Ishikawa (cell line): ENCODE measurements at regions not wholly inside any gene's neighbourhood (a gene's known extent, or its start where the extent isn't known, plus 50 kb on each side); places are given as distances from the start of the nearest gene placed in this dataset.

Source experiments
- CEBPB ChIP-seq: IDR thresholded peaks from 2 replicates; pipeline ENCODE4 v1.6.1; 2012
- CREB1 ChIP-seq: IDR thresholded peaks from 2 replicates; pipeline ENCODE4 v1.6.1; 2012; ENCODE audit warnings: low read depth
- EGR1 ChIP-seq: IDR thresholded peaks from 2 replicates; pipeline ENCODE4 v1.6.1; 2012
- EP300 ChIP-seq: IDR thresholded peaks from 2 replicates; pipeline ENCODE4 v1.6.1; 2012; ENCODE audit warnings: borderline replicate concordance
- FOXM1 ChIP-seq: IDR thresholded peaks from 2 replicates; pipeline ENCODE4 v1.6.1; 2012; ENCODE audit warnings: low read depth, borderline replicate concordance
- NFIC ChIP-seq: IDR thresholded peaks from 2 replicates; pipeline ENCODE4 v1.6.1; 2012
- RAD21 ChIP-seq: IDR thresholded peaks from 2 replicates; pipeline ENCODE4 v1.6.1; 2012; ENCODE audit warnings: low read depth
- TAF1 ChIP-seq: IDR thresholded peaks from 2 replicates; pipeline ENCODE4 v1.6.1; 2012; ENCODE audit warnings: low read depth, mild to moderate bottlenecking
- TCF12 ChIP-seq: IDR thresholded peaks from 2 replicates; pipeline ENCODE4 v1.6.1; 2012; ENCODE audit warnings: low read depth
- TEAD4 ChIP-seq: IDR thresholded peaks from 2 replicates; pipeline ENCODE4 v1.6.1; 2012
- YY1 ChIP-seq: IDR thresholded peaks from 2 replicates; pipeline ENCODE4 v1.6.1; 2012; ENCODE audit warnings: low read depth
- ZBTB7A ChIP-seq: IDR thresholded peaks from 2 replicates; pipeline ENCODE4 v1.6.1; 2012; ENCODE audit warnings: low read depth
- TF ChIP-seq, protein P1 (sequence below): IDR thresholded peaks from 2 replicates; pipeline ENCODE4 v1.6.1; 2012
- TF ChIP-seq, protein P2 (sequence below): IDR thresholded peaks from 2 replicates; pipeline ENCODE4 v1.6.1; 2012
- TF ChIP-seq, protein P3 (sequence below): IDR thresholded peaks from 2 replicates; pipeline ENCODE4 v1.6.1; 2012; ENCODE audit warnings: low read depth, mild to moderate bottlenecking

DNA sequence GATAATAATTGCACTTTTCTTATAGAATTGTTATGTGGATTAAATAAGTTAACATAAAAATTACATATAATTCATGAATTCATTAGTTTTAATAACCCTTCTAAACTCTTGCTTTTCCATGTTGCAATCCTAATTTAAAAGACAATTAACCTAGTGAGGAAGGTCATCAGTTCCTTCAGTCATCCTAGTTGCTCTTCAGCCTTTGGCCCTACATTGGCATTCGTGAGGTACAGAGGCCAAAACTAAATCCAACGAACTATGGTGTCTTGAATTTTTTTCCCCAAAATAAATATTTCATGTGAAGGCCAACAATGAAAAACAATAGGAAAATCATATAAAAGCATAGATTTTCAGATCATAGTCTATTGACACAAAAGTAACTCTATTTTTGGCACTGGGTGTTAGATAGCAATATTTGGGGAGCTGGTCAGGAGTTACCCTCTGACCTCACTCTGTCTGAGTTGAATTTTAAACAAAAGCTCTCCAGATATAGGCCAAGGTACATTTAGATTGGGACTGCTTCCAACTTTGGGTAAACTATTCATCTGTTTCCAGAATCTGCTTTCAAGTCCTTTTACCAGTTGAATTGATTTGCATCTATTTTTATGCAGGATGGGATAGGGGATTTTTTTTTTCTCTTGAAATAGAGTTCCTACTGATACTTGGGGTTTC, 104.5 kb downstream of the SEM1 start:
- TF ChIP-seq, protein P1, sequence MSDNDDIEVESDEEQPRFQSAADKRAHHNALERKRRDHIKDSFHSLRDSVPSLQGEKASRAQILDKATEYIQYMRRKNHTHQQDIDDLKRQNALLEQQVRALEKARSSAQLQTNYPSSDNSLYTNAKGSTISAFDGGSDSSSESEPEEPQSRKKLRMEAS, result no peak
- TF ChIP-seq, protein P2, sequence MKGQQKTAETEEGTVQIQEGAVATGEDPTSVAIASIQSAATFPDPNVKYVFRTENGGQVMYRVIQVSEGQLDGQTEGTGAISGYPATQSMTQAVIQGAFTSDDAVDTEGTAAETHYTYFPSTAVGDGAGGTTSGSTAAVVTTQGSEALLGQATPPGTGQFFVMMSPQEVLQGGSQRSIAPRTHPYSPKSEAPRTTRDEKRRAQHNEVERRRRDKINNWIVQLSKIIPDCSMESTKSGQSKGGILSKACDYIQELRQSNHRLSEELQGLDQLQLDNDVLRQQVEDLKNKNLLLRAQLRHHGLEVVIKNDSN, result no peak
- no peak for TF ChIP-seq NFIC
- no peak for TF ChIP-seq CEBPB
- TF ChIP-seq FOXM1, result no peak
- TF ChIP-seq CREB1, result no peak
- TF ChIP-seq, protein P3, sequence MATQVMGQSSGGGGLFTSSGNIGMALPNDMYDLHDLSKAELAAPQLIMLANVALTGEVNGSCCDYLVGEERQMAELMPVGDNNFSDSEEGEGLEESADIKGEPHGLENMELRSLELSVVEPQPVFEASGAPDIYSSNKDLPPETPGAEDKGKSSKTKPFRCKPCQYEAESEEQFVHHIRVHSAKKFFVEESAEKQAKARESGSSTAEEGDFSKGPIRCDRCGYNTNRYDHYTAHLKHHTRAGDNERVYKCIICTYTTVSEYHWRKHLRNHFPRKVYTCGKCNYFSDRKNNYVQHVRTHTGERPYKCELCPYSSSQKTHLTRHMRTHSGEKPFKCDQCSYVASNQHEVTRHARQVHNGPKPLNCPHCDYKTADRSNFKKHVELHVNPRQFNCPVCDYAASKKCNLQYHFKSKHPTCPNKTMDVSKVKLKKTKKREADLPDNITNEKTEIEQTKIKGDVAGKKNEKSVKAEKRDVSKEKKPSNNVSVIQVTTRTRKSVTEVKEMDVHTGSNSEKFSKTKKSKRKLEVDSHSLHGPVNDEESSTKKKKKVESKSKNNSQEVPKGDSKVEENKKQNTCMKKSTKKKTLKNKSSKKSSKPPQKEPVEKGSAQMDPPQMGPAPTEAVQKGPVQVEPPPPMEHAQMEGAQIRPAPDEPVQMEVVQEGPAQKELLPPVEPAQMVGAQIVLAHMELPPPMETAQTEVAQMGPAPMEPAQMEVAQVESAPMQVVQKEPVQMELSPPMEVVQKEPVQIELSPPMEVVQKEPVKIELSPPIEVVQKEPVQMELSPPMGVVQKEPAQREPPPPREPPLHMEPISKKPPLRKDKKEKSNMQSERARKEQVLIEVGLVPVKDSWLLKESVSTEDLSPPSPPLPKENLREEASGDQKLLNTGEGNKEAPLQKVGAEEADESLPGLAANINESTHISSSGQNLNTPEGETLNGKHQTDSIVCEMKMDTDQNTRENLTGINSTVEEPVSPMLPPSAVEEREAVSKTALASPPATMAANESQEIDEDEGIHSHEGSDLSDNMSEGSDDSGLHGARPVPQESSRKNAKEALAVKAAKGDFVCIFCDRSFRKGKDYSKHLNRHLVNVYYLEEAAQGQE, result no peak
- no peak for TF ChIP-seq EGR1

DNA sequence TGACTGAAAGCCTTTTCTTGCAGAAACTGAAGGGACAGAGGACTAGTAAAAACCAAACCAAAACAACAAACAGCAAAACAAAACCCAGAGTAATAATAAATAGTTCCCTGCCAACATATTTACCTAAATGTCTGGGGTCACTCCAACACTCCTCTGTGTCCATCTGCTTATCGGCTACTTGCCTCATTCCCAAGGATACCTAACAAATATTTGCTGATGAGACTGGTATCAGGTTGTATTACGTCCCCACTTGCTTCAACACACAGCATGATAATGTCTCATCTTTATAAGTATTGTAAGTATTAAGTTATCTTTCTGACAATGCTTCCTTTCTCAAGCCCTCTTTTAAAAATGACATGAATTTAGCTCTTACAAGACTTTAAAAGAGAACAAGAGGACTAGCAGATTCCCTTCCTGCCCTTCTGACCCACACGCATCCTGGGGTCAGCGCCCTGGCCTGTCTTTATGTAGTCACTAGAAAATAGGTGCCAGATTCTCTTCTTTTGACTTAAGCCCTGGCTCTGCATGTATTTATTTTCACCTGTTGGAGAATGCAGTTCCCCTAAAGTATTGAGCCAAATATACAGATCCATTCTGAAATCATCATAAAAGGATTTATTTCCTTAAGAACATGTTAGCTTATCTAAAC, 110.2 kb downstream of the SEM1 start:
- TF ChIP-seq ZBTB7A (no peak), YY1 (no peak), TAF1 (no peak), CEBPB (no peak), NFIC (no peak), TEAD4 (no peak), EP300 (no peak)
- TF ChIP-seq, protein P2, result no peak
- TF ChIP-seq, protein P1, result no peak
- TF ChIP-seq, protein P3, result no peak

DNA sequence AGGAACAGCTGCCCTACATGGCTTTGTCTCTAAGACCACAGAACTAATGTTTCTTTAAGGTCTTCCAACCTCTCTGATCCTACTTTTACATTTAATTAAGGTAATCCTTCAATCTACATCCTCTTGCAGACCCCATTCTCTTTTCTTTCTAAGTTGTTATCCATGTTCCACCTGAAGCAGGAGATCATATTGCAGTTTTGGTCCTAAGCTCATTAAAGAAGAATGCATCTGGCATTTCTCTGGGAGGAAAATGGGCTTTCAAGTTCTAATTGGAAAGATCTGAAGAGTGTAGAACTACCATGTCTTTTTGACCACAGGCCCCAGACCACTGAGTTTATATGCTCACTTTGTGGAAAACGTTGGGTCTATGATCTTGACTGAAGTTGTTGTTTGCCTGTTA, 111.2 kb downstream of the SEM1 start:
- TF ChIP-seq, protein P1, result no peak
- TF ChIP-seq YY1, result no peak
- no peak for TF ChIP-seq NFIC
- no peak for TF ChIP-seq ZBTB7A
- TF ChIP-seq TCF12, result no peak
- TF ChIP-seq EGR1, result no peak
- TF ChIP-seq EP300, result no peak
- no peak for TF ChIP-seq CREB1
- TF ChIP-seq RAD21, result no peak
- TF ChIP-seq, protein P3, result no peak
- no peak for TF ChIP-seq TEAD4
- TF ChIP-seq, protein P2, result no peak
- no peak for TF ChIP-seq TAF1
- no peak for TF ChIP-seq FOXM1
- no peak for TF ChIP-seq CEBPB
